GM20000 (cell line): ENCODE measurements at regions not wholly inside any gene's neighbourhood (a gene's known extent, or its start where the extent isn't known, plus 50 kb on each side); places are given as distances from the start of the nearest gene placed in this dataset.

Source experiments
- DNase-seq: peaks from one replicate; pipeline ENCODE4 v3.0.0; 2012; ENCODE audit warnings: low spot score
- TF ChIP-seq, protein P1 (sequence below): IDR thresholded peaks from 2 replicates; pipeline ENCODE4 v1.5.1; 2012; ENCODE audit warnings: mild to moderate bottlenecking, control low read depth; ENCODE audit errors: extremely low read depth, missing control alignments

GRCh38 chr14:83923842-83924241, 1606.1 kb upstream of the FLRT2 start:
- no peak for DNase-seq
- TF ChIP-seq, protein P1, sequence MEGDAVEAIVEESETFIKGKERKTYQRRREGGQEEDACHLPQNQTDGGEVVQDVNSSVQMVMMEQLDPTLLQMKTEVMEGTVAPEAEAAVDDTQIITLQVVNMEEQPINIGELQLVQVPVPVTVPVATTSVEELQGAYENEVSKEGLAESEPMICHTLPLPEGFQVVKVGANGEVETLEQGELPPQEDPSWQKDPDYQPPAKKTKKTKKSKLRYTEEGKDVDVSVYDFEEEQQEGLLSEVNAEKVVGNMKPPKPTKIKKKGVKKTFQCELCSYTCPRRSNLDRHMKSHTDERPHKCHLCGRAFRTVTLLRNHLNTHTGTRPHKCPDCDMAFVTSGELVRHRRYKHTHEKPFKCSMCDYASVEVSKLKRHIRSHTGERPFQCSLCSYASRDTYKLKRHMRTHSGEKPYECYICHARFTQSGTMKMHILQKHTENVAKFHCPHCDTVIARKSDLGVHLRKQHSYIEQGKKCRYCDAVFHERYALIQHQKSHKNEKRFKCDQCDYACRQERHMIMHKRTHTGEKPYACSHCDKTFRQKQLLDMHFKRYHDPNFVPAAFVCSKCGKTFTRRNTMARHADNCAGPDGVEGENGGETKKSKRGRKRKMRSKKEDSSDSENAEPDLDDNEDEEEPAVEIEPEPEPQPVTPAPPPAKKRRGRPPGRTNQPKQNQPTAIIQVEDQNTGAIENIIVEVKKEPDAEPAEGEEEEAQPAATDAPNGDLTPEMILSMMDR = no peak

GRCh38 chr14:83924259-83924658, 1605.7 kb upstream of the FLRT2 start:
- TF ChIP-seq, protein P1 = no peak
- DNase-seq = no peak

DNA sequence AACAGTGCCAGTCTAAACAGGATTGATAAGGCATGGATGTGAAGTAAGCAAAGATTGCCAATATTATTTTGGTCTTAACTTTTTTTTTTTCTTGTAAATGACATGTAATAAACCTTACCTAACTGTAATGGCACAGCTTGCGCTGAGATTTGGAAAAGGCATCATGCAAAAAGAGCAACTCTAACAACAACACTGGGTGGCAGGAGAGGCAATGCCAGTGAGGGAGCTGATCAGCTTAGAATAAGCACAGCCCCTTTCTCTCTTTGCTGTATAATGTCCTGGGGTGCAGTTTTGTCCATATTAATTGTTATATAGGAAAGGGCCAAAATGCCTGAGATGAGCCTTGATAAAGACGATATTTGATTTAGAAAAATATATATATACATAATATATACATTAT, 1589.7 kb upstream of the FLRT2 start:
- TF ChIP-seq, protein P1 = no peak
- no peak for DNase-seq

GRCh38 chr14:83958359-83958758, 1571.6 kb upstream of the FLRT2 start:
- TF ChIP-seq, protein P1 = no peak
- DNase-seq = no peak

DNA sequence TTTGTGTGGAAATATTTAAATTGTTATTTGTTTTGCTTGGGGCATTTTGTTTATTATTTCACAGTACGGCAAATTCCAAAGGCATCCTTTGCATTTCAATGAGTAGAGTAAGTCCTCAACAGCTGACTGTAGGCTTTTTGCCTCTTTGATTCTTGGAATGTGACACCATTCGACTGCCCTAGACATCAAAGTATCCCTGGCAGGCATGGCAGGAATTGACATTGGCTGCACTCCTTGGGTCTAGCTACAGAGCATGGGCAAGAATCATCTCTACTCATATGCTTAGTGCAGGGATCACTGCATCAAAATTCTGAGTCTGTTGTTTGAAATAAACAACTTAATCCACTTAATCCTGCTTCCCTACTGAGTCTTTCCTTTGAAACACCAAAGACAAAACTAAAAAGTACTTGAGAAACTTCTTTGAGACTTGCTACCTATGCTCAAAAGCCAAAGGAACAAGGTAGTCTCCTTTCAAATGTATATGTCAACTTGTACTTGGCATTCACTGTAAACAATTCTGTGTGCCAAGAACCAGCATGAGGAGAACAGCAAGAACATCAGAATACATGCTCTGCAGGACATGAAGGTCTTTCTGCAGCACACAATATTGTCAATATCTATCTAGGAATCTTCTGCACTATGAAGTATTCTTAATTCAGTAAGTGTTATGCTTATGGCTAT, 1569.0 kb upstream of the FLRT2 start:
- TF ChIP-seq, protein P1 = no peak
- DNase-seq = no peak

DNA sequence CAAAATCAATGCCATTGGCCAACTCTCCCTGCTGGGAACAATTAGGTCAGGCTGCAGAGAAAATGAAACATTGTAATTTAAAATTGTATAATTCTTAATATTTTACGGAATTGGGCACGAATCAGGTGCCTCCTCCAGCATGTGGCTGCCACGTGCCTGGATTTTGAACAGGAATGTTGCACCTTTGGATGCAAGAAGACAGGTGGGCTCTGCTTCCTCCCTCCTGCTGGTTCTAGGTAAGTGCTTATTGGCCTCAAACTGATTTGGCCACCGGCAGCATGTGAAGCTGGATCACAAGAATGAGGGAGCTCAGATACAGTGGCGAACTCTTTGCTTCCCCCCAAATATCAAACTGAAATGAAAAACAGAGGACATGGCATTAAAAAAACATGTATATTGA, 1559.9 kb upstream of the FLRT2 start:
- TF ChIP-seq, protein P1 = no peak
- DNase-seq = no peak

GRCh38 chr14:83972631-83973030, 1557.3 kb upstream of the FLRT2 start:
- TF ChIP-seq, protein P1 = no peak
- DNase-seq = no peak
